ENCODE measurements at regions not wholly inside any gene's neighbourhood (a gene's known extent, or its start where the extent isn't known, plus 50 kb on each side); places are given as distances from the start of the nearest gene placed in this dataset.
"Not testable (repeated sequence)": the region's sequence is repeated elsewhere in the genome, so short reads cannot be mapped to it uniquely, and the experiment has no call there.

DNA sequence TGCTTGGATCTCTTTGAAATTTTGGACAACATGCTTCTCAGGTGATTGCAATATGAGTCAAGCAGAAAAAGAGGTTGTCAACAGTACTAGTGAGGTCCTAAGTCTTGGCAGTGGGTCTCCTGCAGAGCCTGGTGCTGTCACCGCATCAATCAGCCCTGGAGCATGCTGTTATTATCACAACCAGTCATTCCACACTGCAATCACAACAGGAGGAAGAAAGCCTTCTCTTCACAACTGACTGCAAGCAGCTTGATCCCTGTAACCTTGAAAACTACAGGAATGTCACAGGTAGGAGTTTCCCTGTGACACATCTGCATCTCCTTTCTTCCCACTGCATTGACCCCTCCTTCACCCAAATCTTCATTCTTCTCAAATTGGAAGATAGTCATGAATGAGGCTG, 451.1 kb upstream of the ATP11B start:
- no peak for DNase-seq
- ATAC-seq: no peak
- intact Hi-C loops (cut with DNase I, micrococcal nuclease): no loop called here

GRCh38 chr3:182344026-182344425, 449.3 kb upstream of the ATP11B start:
- DNase-seq; intact Hi-C loops (cut with DNase I, micrococcal nuclease); ATAC-seq: not testable (repeated sequence)

DNA sequence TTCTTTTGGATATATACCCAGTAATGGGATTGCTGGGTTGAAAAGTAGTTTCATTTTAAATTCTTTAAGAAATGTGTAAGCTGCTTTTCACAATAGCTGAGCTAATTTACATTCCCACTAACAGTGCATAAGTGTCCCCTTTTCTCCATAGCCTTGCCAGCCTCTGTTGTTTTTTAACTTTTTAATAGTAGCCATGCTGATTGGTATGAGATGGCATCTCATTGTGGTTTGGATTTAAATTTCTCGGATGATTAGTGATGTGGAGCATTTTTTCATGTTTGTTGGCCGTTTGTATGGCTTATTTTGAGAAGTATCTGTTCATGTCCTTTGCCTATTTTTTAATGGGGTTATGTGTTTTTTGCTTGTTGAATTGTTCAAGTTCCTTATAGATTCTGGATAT, 444.3 kb upstream of the ATP11B start:
- intact Hi-C loops (cut with DNase I, micrococcal nuclease): no loop called here
- no peak for DNase-seq
- ATAC-seq: no peak

DNA sequence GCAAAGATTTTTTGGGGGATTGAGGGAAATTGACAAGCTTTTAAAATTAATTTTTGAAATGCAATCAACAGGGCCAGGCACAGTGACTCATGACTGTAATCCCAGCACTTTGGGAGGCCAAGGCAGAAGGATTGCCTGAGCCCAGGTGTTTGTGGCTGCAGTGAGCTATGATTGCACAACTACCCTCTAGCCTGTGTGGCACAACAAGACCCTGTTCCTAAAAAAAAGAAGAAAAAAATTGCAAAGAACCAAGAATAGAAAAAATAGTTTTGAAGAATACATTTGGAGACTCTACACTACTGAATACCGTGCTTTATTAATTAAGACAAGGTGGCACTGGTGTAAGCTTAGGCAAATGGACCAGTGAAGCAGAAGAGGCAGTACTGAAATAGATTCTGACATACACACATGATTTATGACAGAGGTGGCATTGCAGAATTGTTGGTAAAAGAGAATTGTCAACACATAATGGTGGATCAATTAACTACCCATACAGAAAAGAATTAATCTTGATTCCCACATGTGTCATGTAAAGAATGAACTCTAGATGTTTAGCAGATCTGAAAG, 443.3 kb upstream of the ATP11B start:
- DNase-seq (no peak), ATAC-seq (no peak)
- intact Hi-C loops (cut with DNase I, micrococcal nuclease): no loop called here

- DNase-seq (no peak), ATAC-seq (no peak)
- intact Hi-C loops (cut with DNase I, micrococcal nuclease): no loop called here
These were observed 435.4 kb upstream of the ATP11B start for GRCh38 chr3:182357928-182358327.

- intact Hi-C loops (cut with DNase I, micrococcal nuclease): no loop called here
- ATAC-seq (no peak), DNase-seq (no peak)
These were observed 429.0 kb upstream of the ATP11B start for GRCh38 chr3:182364323-182364722.

GRCh38 chr3:182364723-182365650, 428.3 kb upstream of the ATP11B start:
- intact Hi-C loops (cut with DNase I, micrococcal nuclease): no loop called here
- ATAC-seq (no peak), DNase-seq (peak in 1 of 2 donors; percentile 6)

DNA sequence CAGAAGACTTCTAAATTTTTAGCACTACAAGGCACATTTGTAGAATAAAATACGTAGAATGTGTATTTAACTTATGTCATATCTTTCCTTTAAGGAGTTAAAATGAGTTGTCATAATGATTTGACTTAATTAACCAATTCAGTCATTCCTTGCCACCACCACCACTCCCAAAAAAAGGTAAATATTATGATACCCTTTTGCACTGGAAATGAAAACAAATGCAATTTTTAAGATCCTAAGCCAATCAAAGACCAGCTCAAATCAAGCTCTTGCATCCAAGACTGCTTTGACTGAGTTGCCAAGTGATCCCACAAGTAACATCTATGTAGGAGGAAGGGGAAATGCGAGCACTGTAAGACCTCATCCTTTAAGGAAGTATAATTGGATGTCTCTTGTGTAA, 426.6 kb upstream of the ATP11B start:
- ATAC-seq: no peak
- no peak for DNase-seq
- intact Hi-C loops (cut with DNase I, micrococcal nuclease): no loop called here

- ATAC-seq (no peak), DNase-seq (no peak)
- intact Hi-C loops (cut with DNase I, micrococcal nuclease): no loop called here
These were observed 423.4 kb upstream of the ATP11B start for GRCh38 chr3:182369861-182370260.

- no peak for ATAC-seq
These were observed 422.4 kb upstream of the ATP11B start for GRCh38 chr3:182370949-182371348.

GRCh38 chr3:182375916-182376315, 417.4 kb upstream of the ATP11B start:
- DNase-seq (no peak), ATAC-seq (no peak)
- intact Hi-C loops (cut with DNase I, micrococcal nuclease): no loop called here

More at GRCh38 chr3:182370949-182371348, 422.4 kb upstream of the ATP11B start:
- intact Hi-C loops (cut with DNase I, micrococcal nuclease): no loop called here
- no peak for DNase-seq

DNA sequence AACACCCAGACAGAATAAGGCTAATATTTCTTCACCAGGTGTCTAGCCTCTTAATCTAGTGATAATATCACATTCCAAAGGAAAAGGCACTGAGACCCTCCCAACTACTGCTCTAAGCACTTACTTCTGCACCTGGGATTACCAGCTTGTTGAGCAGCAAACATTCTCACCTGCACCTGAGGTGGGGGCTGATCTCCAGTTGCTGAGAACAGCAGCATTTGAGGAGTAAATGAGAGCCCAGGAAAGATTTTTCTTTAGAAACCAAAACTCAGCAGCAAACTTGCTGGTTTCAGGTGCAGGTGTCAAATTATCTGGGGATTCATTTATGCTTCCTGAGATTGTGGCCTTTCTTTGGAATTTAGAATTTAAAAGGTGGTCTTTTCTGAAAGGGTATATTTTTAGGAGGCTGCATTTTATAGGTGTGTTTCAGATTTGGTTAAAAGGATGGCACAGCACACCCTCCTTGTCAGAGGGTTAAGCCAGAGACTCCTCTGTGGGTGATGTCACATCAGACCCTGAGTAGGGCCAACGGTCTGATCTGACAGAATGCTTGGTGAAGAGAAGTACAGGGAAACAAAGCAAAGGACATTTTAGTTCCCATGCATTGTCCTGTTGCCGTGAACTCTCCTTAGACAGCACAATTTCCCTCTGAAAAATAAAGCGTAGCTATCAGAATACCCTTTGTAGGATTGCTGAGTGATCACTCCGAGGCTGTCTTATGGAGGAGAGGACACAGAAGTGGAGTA, 411.0 kb upstream of the ATP11B start:
- no peak for DNase-seq
- intact Hi-C loops (cut with DNase I, micrococcal nuclease): no loop called here
- ATAC-seq: no peak

GRCh38 chr3:182384221-182384620, 409.1 kb upstream of the ATP11B start:
- ATAC-seq (no peak), DNase-seq (no peak)
- intact Hi-C loops (cut with DNase I, micrococcal nuclease): no loop called here

DNA sequence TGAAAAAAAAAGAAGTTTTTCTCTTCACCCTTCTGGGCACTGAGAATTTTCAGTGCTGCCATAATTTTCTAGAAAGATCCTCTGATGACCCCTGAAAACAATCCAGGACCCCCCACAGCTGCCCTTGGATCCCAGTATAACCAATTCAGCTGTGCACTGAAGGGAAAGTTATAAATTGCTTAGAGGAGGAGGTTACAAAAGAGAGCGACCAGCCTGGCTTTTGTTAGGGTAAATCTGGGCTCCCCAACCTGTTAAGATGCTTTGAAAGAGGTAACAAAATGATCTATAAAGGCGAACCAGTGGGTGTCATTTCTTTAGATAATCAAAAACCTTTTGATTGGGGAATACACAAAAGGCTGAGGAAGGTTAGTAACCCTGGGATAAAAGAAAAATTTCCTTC, 407.9 kb upstream of the ATP11B start:
- DNase-seq (no peak), ATAC-seq (no peak)
- intact Hi-C loops (cut with DNase I, micrococcal nuclease): no loop called here

DNA sequence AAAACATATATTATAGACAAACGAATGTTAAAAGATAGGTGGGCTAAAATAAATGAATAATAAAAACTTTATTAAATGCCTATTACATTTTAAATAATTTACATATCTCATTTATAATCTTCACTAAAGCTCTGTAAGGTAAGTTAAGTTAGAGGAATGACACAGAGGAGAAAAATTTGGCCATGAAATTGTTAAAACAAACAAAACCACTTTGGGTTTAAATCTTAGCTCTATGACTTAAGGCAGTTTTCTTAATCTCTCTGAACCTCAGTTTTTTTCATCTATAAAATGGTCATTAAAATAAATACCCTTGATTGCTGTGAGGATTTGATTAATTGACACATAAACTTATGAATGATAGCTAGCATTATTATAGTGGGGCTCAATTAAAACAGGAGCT, 404.8 kb upstream of the ATP11B start:
- no peak for DNase-seq
- no peak for ATAC-seq
- intact Hi-C loops (cut with DNase I, micrococcal nuclease): no loop called here

- intact Hi-C loops (cut with DNase I, micrococcal nuclease): no loop called here
- DNase-seq (no peak), ATAC-seq (no peak)
These were observed 404.1 kb upstream of the ATP11B start for GRCh38 chr3:182389071-182389815.

GRCh38 chr3:182390421-182390820, 402.9 kb upstream of the ATP11B start:
- DNase-seq (no peak), ATAC-seq (no peak)
- intact Hi-C loops (cut with DNase I, micrococcal nuclease): no loop called here

- ATAC-seq (peak; percentile 35), DNase-seq (no peak)
- intact Hi-C loops (cut with DNase I, micrococcal nuclease): no loop called here
These were observed 400.9 kb upstream of the ATP11B start for GRCh38 chr3:182392182-182392937.

DNA sequence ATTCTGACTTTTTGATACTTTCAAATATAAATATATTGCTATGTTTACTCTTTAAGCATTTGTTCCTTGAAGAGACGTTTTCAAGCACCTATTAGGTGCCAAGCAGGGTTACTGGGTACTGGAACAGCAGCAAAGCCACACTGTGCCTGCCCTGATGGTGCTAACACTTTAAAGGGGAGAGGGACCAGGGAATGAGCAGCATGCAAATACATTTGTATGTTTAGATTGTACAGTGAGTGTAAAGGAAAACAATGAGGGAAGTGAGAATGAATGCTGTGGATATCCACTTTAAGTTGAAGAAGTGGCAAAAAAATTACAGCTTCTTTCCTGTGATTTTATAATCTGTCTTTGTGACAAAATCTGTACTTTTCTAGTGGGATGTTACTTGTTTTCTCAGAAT, 400.2 kb upstream of the ATP11B start:
- no peak for ATAC-seq
- intact Hi-C loops (cut with DNase I, micrococcal nuclease): no loop called here
- no peak for DNase-seq

Measured in left colon (tissue), 2 donors.